Mucosa of descending colon (tissue), 3 donors: ENCODE measurements at regions not wholly inside any gene's neighbourhood (a gene's known extent, or its start where the extent isn't known, plus 50 kb on each side); places are given as distances from the start of the nearest gene placed in this dataset.

ENCODE experiments used
- ATAC-seq: fragments of 200-7000 bp; cut with Tn5 transposase; one replicate; pipeline ENCODE4 v1.9.1; 2020; ENCODE audit warnings: mild to moderate bottlenecking, moderate library complexity
- DNase-seq, 3 donors: peaks; one replicate each; pipeline ENCODE4 v3.0.0-alpha.2; 2020
- H3K36me3 ChIP-seq: fragments of 200-600 bp; one replicate; pipeline ENCODE4 v1.8.0; 2021; ENCODE audit warnings: low read depth, mild to moderate bottlenecking
- H3K4me1 ChIP-seq: fragments of 200-600 bp; one replicate; pipeline ENCODE4 v1.8.0; 2021; ENCODE audit warnings: low read depth, mild to moderate bottlenecking
- H3K4me3 ChIP-seq: fragments of 200-600 bp; one replicate; pipeline ENCODE4 v1.8.0; 2021; ENCODE audit warnings: mild to moderate bottlenecking
- H3K9me3 ChIP-seq: fragments of 200-600 bp; one replicate; pipeline ENCODE4 v1.8.0; 2021; ENCODE audit warnings: mild to moderate bottlenecking
- intact Hi-C, 2 donors: fragments of 100-400 bp; cut with DNase I in 1 of 2; cut with micrococcal nuclease in 1 of 2; formaldehyde crosslinking; loops; one replicate each; pipeline versions ENCODE4 v1.11.0 to v1.11.1; 2022; cut with DNase I, micrococcal nuclease
- TF ChIP-seq, protein P1 (sequence below): fragments of 200-600 bp; IDR thresholded peaks from one replicate; pipeline ENCODE4 v1.8.0; 2022; ENCODE audit warnings: antibody characterized with exemption, mild to moderate bottlenecking
- donor health status: DM: no; HTN: no; CAD: no; lungs with moderate emphysema.
- donor health status: DM: no; HTN: no; CAD: no.
- donor health status: DM: no; HTN: yes; CAD: no.

DNA sequence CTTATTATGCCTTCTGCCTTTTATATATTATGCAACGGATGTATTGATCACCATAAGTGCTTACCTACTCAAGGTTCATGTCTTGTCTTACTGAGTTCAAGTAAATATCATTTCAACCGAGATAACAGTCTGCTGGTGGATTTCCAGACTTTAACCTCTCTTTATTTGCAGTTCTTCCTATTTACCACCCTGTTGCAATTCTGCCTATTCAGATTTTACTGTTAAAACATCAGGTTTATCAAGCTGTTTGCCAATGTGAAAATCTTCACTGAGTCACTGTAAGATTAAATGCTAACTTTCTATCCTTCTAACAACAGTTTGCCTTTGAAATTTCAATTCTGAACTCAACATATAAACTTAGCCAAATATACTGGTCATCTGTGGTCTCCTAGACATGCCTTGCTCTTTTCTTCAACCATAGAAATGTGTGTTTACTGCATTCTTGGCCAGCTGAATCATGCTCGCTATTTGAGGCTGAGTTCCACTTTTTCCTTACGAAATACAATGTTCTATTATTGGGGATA is 471.7 kb upstream of the RORB start:
- no peak overlapping the region for H3K4me3 ChIP-seq
- no peak for ATAC-seq
- DNase-seq, result no peak
- intact Hi-C loops, result no loop called here
- no peaks in the 10 kb centered on the region for H3K9me3 ChIP-seq
- TF ChIP-seq, protein P1, sequence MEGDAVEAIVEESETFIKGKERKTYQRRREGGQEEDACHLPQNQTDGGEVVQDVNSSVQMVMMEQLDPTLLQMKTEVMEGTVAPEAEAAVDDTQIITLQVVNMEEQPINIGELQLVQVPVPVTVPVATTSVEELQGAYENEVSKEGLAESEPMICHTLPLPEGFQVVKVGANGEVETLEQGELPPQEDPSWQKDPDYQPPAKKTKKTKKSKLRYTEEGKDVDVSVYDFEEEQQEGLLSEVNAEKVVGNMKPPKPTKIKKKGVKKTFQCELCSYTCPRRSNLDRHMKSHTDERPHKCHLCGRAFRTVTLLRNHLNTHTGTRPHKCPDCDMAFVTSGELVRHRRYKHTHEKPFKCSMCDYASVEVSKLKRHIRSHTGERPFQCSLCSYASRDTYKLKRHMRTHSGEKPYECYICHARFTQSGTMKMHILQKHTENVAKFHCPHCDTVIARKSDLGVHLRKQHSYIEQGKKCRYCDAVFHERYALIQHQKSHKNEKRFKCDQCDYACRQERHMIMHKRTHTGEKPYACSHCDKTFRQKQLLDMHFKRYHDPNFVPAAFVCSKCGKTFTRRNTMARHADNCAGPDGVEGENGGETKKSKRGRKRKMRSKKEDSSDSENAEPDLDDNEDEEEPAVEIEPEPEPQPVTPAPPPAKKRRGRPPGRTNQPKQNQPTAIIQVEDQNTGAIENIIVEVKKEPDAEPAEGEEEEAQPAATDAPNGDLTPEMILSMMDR, result no peak
- no peaks in the 10 kb centered on the region for H3K36me3 ChIP-seq
- no peaks in the 10 kb centered on the region for H3K4me1 ChIP-seq

DNA sequence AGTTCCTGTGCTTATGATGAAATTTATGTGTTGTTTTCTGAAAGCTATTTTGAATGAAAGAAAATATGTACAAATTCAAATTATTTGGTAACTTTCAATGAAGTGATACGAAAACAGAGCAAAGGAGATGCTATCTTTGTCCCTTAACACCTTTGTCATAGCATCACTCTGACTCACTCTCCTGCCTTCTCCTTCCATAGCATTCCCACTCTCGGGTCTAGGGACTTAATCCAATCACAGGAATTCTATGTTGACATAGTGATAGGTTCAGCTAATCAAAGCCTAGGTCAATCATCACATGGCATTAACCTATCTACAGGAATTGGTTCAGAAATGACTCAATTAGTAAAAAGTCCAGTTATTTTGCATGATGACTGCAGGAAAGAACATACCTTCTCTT is 464.7 kb upstream of the RORB start:
- ATAC-seq (no peak), DNase-seq (no peak)
- Histone ChIP-seq H3K36me3 (no peaks in the 10 kb centered on the region), H3K4me1 (no peaks in the 10 kb centered on the region), H3K4me3 (no peak overlapping the region), H3K9me3 (no peaks in the 10 kb centered on the region)
- intact Hi-C loops, result no loop called here
- TF ChIP-seq, protein P1, result no peak

- H3K4me3 ChIP-seq, result no peak overlapping the region
- intact Hi-C loops, result no loop called here
- no peak for ATAC-seq
- TF ChIP-seq, protein P1, result no peak
- no peaks in the 10 kb centered on the region for H3K4me1 ChIP-seq
- no peaks in the 10 kb centered on the region for H3K9me3 ChIP-seq
- no peaks in the 10 kb centered on the region for H3K36me3 ChIP-seq
- no peak for DNase-seq
Observed at GRCh38 chr9:74035786-74036185, 461.3 kb upstream of the RORB start.

GRCh38 chr9:74036549-74037231 is 460.4 kb upstream of the RORB start:
- DNase-seq, result no peak
- intact Hi-C loops, result no loop called here
- no peaks in the 10 kb centered on the region for H3K4me1 ChIP-seq
- TF ChIP-seq, protein P1, result no peak
- H3K4me3 ChIP-seq, result no peak overlapping the region
- no peaks in the 10 kb centered on the region for H3K9me3 ChIP-seq
- ATAC-seq, result no peak
- no peaks in the 10 kb centered on the region for H3K36me3 ChIP-seq

- H3K36me3 ChIP-seq, result no peaks in the 10 kb centered on the region
- ATAC-seq (no peak), DNase-seq (no peak)
- no peaks in the 10 kb centered on the region for H3K4me1 ChIP-seq
- TF ChIP-seq, protein P1, result no peak
- H3K9me3 ChIP-seq, result no peaks in the 10 kb centered on the region
- no peak overlapping the region for H3K4me3 ChIP-seq
- intact Hi-C loops, result no loop called here
Observed at GRCh38 chr9:74037274-74037673, 459.9 kb upstream of the RORB start.
